ENCODE measurements at regions not wholly inside any gene's neighbourhood (a gene's known extent, or its start where the extent isn't known, plus 50 kb on each side); places are given as distances from the start of the nearest gene placed in this dataset.

DNA sequence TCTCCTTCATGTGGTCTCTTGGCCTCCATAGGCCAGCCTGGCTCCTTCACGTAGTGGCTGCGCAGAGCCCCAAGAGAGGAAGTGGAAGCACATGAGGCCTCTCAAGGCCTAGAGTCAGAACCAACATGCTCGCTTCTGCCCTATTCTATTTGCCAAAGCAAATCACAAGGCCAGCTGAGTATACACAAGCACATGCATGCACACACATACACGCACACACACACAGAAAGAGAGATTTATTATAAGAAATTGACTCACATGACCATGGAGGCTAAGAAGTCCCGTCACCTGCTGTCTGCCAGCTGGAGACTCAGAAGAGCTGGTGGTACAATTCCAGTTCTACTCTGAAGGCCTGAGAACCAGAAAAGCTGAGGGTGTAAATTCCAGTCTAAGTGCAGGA lies 64.3 kb upstream of the NRP1 start:
- FAIRE-seq: no peak

DNA sequence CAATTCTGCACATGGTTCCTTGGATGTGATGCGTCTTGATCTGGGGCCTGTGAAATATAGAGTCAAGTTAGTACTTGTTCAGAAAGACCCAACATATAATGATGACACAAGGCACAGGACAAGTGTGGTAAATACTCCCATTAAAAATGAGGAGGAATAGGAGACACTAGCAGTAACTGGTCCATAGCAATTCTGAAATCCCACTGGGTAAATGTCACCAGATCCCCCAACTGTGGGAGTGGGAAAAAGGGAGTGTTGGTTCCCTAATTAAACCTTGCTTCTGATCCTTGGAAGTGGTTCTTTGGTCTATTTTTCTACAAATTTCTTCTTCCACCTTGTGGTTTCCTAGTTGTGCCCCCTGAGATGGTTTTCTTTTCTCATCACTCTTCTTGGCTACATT lies 62.5 kb upstream of the NRP1 start:
- FAIRE-seq: no peak

DNA sequence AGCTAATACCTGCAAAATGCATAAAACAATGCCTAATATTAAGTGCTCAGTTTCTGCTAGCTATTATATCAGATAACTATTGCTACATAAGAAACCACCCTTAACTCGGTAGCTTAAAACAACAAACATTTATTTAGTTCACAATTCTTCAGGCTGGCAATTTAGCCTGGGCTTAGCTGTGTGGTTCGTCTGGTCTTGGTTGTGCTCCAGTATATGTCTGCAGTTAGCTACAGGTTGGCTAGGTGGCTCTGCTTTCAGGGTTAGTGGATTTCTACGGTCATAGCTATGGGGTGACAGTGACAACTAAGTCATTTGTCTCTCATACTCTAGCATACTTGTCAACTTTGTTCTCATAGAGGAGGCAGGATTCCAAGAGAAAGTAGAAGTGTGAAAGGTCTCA lies 61.8 kb upstream of the NRP1 start:
- no peak for FAIRE-seq

DNA sequence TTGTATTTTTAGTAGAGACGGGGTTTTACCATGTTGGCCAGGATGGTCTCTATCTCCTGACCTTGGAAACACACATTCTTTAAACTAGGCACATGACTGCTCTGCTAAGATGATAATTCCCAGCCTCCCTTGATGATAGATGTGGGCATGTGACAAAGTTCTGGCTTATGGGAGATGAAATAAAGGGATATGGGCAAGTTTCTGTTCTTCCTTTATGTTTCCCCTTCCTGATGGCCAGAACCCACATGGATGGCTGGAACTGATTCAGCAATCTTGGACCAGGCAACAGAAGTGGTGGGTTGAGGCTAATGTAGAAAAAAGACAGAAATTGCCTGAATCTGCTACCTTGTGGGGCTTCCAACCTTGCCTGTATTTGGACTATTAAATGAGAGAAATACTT lies 60.7 kb upstream of the NRP1 start:
- FAIRE-seq: no peak

DNA sequence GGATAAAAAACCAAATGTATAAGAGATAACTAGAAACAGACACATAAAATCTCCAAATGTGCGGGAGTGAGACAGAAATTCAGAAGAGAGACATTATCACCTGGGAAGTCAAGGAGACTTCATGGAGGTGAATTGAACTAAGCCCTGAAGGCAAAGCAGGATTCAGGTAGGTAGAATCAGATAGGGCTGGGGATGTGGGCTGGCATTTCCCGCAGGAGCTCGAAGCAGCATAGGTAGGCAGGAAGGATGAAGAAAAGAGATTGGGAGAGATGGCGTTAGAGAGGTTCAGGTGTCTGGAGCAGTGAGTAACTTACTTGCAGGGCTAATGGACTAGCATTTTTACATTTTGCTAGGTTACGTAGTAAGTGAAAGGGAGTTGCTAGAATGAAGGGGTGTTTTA lies 58.2 kb upstream of the NRP1 start:
- no peak for FAIRE-seq

DNA sequence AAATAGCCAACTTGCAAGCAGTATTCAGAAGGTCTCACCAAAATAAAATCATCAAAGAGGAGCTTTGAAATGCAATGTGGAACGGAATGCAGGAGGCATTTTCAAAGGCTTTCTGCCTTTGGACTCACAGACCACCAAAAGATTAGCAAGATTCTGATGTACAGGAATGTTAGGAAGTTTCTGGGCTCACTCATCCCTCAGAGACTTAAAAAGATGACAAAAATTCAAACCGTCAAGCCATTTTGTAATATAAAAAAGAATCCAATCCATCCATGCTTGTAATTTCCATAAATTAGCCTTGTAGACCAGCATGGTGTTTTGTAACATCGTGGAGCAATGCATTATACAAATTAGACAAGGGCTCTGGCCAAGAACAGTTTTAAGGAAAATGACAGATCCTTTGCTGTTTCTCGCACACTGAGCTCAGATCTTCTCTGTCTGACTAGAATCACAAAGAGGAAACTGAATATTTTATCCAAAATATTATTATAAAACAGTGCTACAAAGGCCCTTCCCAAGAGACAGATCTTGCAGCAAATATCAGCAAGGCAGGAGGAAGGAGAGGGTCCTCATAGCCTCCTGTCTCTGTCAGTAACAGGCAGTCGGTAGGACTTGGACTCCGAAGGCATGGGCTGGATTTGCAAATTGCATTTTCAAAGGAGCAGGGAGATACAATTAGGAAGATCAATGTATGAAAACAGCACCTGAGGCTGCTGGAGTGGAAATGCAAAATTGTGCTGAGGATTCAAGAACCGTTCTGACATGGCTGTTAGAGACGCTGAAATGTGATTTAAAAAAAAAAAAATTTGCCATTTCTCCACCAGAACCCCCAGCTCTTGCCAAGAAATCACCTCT lies 57.4 kb upstream of the NRP1 start:
- FAIRE-seq: no peak

DNA sequence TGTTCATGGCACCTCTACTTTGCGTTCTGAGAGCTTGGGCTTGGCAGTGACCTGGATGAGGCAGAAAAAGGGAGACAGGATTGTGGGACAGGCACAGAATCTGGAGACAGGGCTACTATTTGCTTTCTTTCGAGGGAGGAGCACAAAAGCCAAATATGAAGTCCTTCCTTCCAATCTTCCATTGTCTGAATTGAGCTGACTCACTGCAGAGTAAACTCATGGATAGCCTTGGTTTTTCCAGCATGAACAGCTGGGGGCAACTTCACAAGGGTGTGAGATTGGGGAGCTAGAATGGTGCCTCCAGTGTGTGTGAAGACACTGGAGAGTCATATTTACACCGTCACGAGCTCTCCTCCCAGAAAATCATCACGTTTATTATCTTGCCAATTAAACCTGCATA lies 55.6 kb upstream of the NRP1 start:
- FAIRE-seq: no peak

DNA sequence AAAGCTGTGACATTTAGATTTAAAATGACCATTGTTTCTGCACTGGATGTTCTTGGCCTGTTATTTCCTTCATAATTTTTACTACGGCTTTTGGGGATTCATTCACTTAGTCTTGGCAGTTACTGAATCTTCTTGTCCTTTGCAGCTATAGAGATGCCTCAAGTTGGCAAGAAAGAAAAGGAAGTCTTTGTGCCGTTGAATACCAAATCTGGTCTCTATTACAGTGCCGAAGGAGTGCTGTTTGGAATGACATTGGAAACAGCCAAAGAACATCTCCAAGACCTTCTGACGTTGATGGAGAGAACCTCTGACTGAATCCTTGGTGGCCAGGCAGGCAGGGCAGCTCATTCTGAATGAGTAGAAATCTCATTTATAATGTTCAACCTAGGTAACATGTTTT lies 54.3 kb upstream of the NRP1 start:
- FAIRE-seq: no peak

DNA sequence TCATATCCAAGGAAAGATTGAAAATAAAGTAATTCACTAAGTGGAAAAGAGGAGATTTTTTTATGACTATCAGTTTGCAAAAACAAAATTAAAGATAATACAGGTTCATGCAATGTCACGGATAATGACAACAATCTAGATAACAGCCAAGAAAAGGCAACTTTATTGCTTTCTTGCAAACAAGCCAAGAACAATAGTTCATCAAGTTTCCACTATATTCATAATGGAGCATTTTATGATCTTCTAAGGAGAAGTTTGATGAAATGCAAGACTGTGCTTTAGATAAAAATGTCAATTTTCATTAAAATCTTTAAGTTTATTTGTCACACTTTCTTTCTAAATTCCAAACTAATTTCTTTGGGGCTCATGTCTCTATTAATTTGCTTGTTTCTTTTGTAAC lies 53.9 kb upstream of the NRP1 start:
- FAIRE-seq: peak; percentile 93

DNA sequence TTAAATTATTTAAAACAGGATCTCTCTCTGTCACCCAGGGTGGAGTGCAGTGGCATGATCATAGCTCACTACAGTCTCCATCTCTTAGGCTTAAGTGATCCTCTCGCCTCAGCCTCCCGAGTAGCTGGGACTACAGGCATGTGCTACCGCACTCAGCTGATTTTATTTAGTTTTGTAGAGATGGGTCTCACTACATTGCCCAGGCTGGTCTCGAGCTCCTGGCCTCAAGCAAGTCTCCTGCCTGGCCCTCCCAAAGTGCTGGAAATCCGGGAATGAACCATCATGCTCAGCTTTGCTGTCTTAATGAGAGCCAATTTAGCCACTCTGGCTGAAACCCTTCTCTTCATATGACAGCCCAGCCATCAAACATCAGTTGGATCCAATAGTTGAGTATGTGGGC lies 53.3 kb upstream of the NRP1 start:
- FAIRE-seq: no peak

DNA sequence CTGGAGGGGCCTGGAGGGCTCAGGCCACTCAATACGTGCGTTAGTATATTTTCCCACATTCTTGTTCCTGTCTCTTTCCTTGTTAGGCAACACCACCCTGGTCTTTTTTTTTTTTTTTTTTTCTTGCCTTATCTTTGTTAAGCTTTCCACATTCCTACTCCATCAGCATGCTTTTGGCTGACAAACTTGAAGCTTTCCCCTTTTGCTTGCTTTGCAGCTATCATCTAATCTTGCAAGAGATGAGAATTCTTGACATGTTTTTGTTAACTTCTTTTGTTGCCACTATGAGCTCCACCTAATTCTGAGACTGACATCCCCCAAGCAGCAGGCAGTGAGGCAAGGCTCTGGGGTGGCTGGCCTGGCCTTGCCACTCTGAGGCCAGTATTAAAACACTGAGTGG lies 52.5 kb upstream of the NRP1 start:
- no peak for FAIRE-seq

DNA sequence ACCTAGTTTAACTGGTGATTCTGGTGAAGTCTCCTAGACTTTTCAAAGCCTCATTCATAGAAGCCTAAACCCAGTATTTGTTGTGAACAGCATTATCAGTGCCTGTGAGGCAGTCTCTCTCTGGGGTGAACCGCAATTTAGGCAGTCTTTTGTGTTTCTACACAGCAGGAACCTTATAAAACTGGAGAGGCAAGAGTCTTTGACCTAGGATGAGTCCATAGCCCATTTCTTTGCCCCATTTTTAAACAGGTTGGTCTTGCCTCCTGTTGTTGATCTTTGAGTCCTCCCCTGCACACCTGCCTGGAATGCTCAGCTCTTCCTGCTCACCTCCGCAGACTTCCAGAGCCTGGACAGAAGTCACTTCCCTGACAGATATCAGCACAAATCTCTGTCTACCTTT lies 51.2 kb upstream of the NRP1 start:
- FAIRE-seq: no peak

DNA sequence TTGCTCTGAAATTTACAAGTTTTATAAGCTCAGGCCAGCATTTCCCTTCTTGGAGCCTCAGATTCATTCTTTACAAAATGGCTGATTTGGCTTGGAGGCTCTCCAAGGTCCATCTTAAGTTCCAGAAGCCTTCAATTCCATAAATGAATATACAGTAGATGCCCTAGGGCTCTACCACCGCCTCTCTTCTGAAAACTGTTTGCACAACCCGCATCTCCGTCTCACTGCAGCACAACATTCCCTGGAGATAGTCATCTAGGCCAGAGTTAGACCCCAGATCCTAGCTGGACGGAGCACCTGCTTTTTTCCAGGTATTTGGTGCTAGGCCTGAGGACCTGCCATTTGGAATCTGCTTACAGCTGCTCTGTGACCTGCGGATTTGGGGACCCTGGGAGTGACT lies 50.5 kb upstream of the NRP1 start:
- FAIRE-seq: no peak
